Adrenal gland (tissue), 5 donors: ENCODE measurements at regions not wholly inside any gene's neighbourhood (a gene's known extent, or its start where the extent isn't known, plus 50 kb on each side); places are given as distances from the start of the nearest gene placed in this dataset.

Experiments used
- POLR2A ChIP-seq, 2 donors: fragments of 450-650 bp; IDR thresholded peaks; one replicate each; pipeline ENCODE4 v1.6.1; 2017; ENCODE audit warnings: antibody characterized with exemption in 2 of 2, mild to moderate bottlenecking in 2 of 2, moderate library complexity in 1 of 2
- TF ChIP-seq, protein P1 (sequence below), 6 experiments: fragments of 450-650 bp in 4 of 6; fragments of 200-600 bp in 2 of 6; sonication (generic) in 1 of 6; IDR thresholded peaks; 1 replicate in 5 of 6; 2 replicates in 1 of 6; pipeline versions ENCODE4 v1.5.1 to v1.8.0; 2016 to 2021; ENCODE audit warnings: antibody characterized with exemption in 6 of 6, mild to moderate bottlenecking in 2 of 6, moderate library complexity in 1 of 6
- donor health status: DM: no; HTN: no; CAD: no.

DNA sequence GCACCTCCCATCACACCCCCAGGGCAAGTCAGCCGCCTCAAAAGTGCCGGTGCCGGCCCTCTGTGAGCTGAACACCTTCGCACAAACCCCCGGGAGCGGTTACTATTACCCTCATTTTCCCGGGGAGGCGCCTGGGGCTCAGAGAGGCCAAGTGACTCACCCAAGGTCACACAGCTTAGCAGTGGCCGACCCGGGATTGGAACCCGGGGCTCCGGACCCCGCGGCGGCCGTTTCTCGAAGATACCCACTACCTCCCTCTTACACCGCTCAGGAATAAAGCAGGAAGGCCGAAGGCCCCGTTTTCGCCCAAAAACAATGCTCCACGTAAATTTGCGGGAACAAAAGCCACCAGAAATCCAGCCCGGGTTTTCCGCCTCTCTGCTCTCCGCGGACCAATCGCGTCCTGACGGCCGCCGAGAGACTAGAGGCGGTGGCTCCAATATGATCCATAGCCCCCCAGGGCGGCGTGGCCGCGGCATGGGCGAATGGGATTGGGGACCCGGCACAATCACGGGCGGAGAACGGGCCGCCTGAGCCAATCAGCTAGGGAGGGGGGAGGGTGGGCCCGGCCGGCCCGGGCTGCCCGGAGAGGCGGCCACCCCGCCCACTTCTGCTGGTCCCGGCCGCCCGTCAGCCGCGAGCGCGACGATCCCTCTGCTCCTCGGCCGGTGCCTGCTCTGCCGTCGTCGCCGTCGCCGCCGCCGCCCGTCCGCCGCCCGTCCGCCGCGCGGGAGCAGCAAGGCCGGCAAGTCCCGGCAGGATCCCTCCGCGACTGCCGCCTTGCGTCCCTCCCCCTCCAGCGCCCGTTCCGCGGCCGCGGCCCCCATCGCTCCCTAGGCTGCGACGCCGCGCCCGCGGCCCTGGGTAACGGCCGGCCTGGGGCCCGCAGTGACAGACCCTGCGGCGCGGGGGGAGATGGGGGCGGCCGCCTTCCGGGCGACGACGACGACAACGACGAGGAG, 177.0 kb downstream of the OR4M2 start:
- no peak for TF ChIP-seq POLR2A (IDR thresholded peaks at IDR 0.05)
- TF ChIP-seq, protein P1, sequence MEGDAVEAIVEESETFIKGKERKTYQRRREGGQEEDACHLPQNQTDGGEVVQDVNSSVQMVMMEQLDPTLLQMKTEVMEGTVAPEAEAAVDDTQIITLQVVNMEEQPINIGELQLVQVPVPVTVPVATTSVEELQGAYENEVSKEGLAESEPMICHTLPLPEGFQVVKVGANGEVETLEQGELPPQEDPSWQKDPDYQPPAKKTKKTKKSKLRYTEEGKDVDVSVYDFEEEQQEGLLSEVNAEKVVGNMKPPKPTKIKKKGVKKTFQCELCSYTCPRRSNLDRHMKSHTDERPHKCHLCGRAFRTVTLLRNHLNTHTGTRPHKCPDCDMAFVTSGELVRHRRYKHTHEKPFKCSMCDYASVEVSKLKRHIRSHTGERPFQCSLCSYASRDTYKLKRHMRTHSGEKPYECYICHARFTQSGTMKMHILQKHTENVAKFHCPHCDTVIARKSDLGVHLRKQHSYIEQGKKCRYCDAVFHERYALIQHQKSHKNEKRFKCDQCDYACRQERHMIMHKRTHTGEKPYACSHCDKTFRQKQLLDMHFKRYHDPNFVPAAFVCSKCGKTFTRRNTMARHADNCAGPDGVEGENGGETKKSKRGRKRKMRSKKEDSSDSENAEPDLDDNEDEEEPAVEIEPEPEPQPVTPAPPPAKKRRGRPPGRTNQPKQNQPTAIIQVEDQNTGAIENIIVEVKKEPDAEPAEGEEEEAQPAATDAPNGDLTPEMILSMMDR (IDR thresholded peaks at IDR 0.05): no peak
